ENCODE measurements at regions not wholly inside any gene's neighbourhood (a gene's known extent, or its start where the extent isn't known, plus 50 kb on each side); places are given as distances from the start of the nearest gene placed in this dataset.

GRCh38 chr11:121794671-121795141 is 321.3 kb downstream of the BLID start:
- no peak for TF ChIP-seq CTCF (IDR thresholded peaks at IDR 0.05; ENCODE audit: insufficient read depth, low read length, poor library complexity, severe bottlenecking)
- no peak for TF ChIP-seq EZH2phosphoT487 (conservative IDR thresholded peaks at IDR 0.05; ENCODE audit: low read length)

Data from SU-DHL-6 (cell line).